Omental fat pad (tissue), 3 donors: ENCODE measurements at regions not wholly inside any gene's neighbourhood (a gene's known extent, or its start where the extent isn't known, plus 50 kb on each side); places are given as distances from the start of the nearest gene placed in this dataset.

Source experiments
- ATAC-seq: fragments of 150-250 bp; one replicate; pipeline ENCODE4 v1.9.1; 2016; ENCODE audit warnings: mild to moderate bottlenecking, moderate library complexity; ENCODE audit not compliant: low FRiP score
- DNase-seq: peaks from one replicate; pipeline ENCODE4 v3.0.0-alpha.2; 2019; ENCODE audit warnings: low spot score
- CTCF ChIP-seq, 3 donors: fragments of 450-650 bp; IDR thresholded peaks; one replicate each; pipeline ENCODE4 v1.5.1; 2016 to 2017; ENCODE audit warnings: antibody characterized with exemption in 3 of 3, mild to moderate bottlenecking in 3 of 3, moderate library complexity in 2 of 3

- no peak for DNase-seq
- no peak for ATAC-seq
- TF ChIP-seq CTCF (IDR thresholded peaks at IDR 0.05) = no peak
These were observed 128.3 kb upstream of the MIR17HG start for GRCh38 chr13:91219201-91219600.

- ATAC-seq (no peak), DNase-seq (no peak)
- TF ChIP-seq CTCF (IDR thresholded peaks at IDR 0.05) = no peak
These were observed 126.6 kb upstream of the MIR17HG start for GRCh38 chr13:91220872-91221271.

GRCh38 chr13:91228108-91228507, 119.4 kb upstream of the MIR17HG start:
- TF ChIP-seq CTCF (IDR thresholded peaks at IDR 0.05) = no peak
- DNase-seq (no peak), ATAC-seq (no peak)

- DNase-seq (no peak), ATAC-seq (no peak)
- no peak for TF ChIP-seq CTCF (IDR thresholded peaks at IDR 0.05)
These were observed 118.5 kb upstream of the MIR17HG start for GRCh38 chr13:91228940-91229339.

- no peak for DNase-seq
- no peak for ATAC-seq
- no peak for TF ChIP-seq CTCF (IDR thresholded peaks at IDR 0.05)
These were observed 114.8 kb upstream of the MIR17HG start for GRCh38 chr13:91232716-91233115.

GRCh38 chr13:91233291-91233690, 114.2 kb upstream of the MIR17HG start:
- TF ChIP-seq CTCF (IDR thresholded peaks at IDR 0.05) = no peak
- ATAC-seq (no peak), DNase-seq (no peak)

GRCh38 chr13:91236182-91236581, 111.3 kb upstream of the MIR17HG start:
- DNase-seq (no peak), ATAC-seq (no peak)
- no peak for TF ChIP-seq CTCF (IDR thresholded peaks at IDR 0.05)
